GM21390 (cell line): ENCODE measurements at regions not wholly inside any gene's neighbourhood (a gene's known extent, or its start where the extent isn't known, plus 50 kb on each side); places are given as distances from the start of the nearest gene placed in this dataset.
"Not testable (repeated sequence)": the region's sequence is repeated elsewhere in the genome, so short reads cannot be mapped to it uniquely, and the experiment has no call there.

Experiments
- ATAC-seq: cut with Tn5 transposase; IDR thresholded peaks from one replicate; pipeline ENCODE4 v1.9.1; 2021; ENCODE audit not compliant: unreplicated experiment

- no peak for ATAC-seq
These were observed 626.0 kb downstream of the ADCYAP1 start for GRCh38 chr18:1530650-1531049.

GRCh38 chr18:1539276-1539675 lies 634.6 kb downstream of the ADCYAP1 start:
- no peak for ATAC-seq

GRCh38 chr18:1541478-1541877 lies 636.8 kb downstream of the ADCYAP1 start:
- no peak for ATAC-seq

GRCh38 chr18:1542230-1542774 lies 637.6 kb downstream of the ADCYAP1 start:
- ATAC-seq: no peak

- ATAC-seq: no peak
These were observed 639.3 kb downstream of the ADCYAP1 start for GRCh38 chr18:1544016-1544415.

- not testable (repeated sequence) for ATAC-seq
These were observed 653.0 kb downstream of the ADCYAP1 start for GRCh38 chr18:1557711-1558110.

GRCh38 chr18:1559563-1559962 lies 654.9 kb downstream of the ADCYAP1 start:
- ATAC-seq: no peak

- no peak for ATAC-seq
These were observed 660.1 kb downstream of the ADCYAP1 start for GRCh38 chr18:1564793-1565192.

DNA sequence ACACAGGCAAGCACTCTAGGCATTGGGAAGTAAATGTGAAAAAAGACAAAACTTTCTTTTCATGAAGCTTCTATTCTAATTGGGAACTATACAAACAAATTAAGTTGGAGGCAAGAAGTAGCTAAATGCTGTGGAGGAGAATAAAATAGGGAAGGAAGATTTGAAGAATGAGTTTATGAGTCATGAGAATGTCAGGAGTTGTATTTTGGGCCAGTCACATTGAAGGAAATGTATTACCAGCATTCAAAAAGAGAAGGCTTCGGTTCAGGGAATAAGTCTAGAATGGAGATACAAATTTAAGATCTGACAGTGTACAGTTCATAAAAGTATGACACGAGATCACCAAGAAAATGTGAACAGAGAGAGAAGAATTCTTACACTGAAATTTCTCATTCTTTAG lies 666.5 kb downstream of the ADCYAP1 start:
- ATAC-seq: no peak

- no peak for ATAC-seq
These were observed 669.1 kb downstream of the ADCYAP1 start for GRCh38 chr18:1573732-1574131.

DNA sequence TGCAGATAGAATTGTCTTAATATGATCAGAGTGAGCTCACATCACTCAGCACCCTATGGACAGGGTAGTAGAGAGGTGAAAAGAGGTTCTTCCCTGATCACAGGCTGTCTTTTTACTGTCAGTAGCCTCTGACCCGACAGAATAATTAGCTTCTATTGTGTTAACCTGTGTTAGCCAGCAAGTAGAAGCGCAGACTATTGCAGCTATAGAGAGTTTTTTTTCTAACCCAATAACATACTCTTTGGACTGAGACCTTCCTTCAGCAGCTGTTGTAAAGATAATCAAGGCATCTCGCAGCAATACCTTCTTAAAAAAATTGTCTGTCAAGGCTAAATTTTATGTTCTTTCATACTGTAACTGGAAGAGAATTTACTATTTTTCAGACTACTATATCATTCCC lies 670.4 kb downstream of the ADCYAP1 start:
- no peak for ATAC-seq

GRCh38 chr18:1578505-1578904 lies 673.8 kb downstream of the ADCYAP1 start:
- ATAC-seq: no peak

- no peak for ATAC-seq
These were observed 676.9 kb downstream of the ADCYAP1 start for GRCh38 chr18:1581581-1581980.

GRCh38 chr18:1585881-1586488 lies 681.3 kb downstream of the ADCYAP1 start:
- peak; percentile 82 for ATAC-seq

DNA sequence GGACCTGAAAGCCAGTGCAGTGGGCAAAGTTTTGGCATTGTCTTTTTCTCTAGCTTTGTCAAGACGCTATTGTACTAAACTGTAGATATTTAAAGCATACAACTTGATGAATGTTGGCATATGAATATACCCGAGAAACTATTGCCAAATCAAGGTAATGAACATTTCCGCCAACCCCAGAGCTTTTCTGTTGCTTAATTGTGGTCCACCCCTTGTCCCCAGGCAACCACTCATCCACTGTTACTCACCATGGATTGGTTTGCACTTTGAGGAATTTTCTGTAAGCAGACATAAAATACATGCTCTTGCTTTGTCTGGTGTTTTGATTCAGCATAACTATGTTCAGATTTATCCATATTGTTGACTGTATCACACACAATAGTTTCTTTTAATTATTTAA lies 688.4 kb downstream of the ADCYAP1 start:
- ATAC-seq: no peak

DNA sequence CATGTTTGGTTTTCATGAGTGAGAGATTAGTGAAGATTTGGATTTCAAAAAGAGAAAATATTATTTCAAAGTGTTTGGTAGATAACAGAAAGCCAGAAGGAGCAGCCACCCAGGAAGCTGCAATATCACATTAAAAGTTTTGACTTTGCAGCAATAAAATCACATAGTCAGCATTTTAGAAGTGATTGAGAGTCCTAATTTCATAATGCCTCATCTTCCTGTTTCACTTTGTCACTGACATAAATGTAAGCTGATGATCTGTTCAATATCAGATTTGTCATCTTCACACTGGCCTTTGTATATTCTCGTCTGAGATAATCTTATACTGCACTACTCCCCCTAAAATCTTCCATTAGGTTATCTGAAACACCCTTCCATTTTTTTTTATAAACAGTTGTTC lies 690.5 kb downstream of the ADCYAP1 start:
- ATAC-seq: no peak

DNA sequence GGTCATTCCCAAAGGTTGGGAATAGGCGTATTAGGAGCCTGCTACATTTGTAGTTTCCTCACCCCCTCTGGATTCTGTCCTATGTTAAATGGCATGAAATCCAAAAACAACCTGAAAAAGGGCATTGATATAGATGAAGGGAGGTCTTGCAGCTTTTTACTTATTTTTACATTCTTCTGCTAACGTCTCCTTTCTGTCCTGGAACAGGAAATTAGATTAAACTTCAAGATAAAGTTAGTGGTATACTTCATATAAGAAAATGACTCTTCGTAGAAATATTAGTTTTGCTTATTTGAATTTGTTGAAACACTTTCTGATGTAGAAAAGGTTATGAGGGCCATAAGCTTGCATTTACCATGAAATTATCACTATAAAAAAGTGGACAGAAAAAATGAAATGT lies 694.5 kb downstream of the ADCYAP1 start:
- ATAC-seq: no peak

- no peak for ATAC-seq
These were observed 700.1 kb downstream of the ADCYAP1 start for GRCh38 chr18:1604751-1605150.

- ATAC-seq: no peak
These were observed 713.7 kb downstream of the ADCYAP1 start for GRCh38 chr18:1618364-1618763.

- no peak for ATAC-seq
These were observed 714.8 kb downstream of the ADCYAP1 start for GRCh38 chr18:1619507-1619906.

GRCh38 chr18:1624612-1625011 lies 719.9 kb downstream of the ADCYAP1 start:
- no peak for ATAC-seq

DNA sequence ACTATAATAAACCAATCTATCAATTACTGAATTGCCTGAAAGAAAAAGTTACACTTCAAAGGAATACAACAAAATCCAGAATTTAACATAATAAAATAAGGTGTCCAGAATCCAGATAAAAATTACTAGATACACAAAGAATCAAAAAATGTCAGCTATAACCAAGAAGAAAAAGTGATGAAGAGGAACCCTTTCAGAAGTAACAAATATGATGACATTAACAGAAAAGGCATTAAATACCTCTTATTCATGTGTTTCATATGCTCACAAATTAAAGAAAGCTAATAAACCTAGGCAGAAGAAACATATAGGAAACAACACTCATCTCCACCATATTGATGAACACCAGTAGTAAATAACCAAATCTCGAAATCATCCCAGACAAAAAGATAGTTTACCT lies 722.8 kb downstream of the ADCYAP1 start:
- no peak for ATAC-seq

DNA sequence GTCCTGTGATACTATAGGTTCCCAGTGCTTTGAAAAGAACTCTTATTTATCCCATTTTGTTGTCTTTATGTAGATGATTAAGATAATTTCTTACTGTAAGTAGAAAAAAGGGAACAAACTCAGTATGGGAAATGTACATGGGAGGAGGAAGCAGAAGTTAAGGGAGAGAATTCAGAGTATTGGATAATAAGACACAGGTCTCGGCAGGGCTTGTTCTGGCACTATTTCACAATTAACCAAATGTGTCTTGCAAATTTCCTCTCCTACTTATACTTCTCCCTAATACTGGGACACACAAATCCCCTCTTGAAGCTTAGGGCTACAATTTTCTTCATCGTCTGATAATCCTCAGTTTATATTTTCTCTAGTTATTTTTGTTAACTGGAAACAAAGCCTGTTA lies 744.0 kb downstream of the ADCYAP1 start:
- no peak for ATAC-seq
